GM21515 (cell line): ENCODE measurements at regions not wholly inside any gene's neighbourhood (a gene's known extent, or its start where the extent isn't known, plus 50 kb on each side); places are given as distances from the start of the nearest gene placed in this dataset.

Experiments used
- ATAC-seq: cut with Tn5 transposase; IDR thresholded peaks from one replicate; pipeline ENCODE4 v1.9.1; 2021; ENCODE audit not compliant: unreplicated experiment

DNA sequence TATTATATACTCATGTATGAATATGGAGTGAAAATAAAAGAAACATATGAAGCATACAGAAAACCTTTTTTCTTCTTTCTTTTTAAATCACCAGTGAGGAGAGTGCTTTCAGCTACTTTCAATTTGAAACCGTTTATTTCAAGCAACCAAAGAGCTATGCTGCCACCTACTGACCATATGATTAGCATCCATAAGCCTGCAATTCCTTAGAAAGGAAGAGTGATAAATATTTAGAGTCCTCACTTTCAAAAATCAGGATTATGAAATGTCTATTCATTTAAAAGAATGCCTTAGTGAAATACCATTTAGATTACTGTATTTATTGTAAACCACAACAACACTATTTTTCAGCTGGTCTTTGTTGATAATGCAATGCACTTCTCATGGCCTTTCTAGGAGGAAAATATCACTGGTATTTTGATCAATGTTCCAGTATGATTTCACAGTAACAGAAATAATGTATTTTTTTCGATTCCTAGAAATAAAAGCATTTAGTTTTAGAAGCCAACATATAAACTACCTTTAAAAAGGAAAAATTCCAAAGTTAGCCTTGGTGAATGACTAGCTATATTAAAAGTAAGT is 667.6 kb downstream of the PCDH18 start:
- ATAC-seq, result peak; percentile 87

DNA sequence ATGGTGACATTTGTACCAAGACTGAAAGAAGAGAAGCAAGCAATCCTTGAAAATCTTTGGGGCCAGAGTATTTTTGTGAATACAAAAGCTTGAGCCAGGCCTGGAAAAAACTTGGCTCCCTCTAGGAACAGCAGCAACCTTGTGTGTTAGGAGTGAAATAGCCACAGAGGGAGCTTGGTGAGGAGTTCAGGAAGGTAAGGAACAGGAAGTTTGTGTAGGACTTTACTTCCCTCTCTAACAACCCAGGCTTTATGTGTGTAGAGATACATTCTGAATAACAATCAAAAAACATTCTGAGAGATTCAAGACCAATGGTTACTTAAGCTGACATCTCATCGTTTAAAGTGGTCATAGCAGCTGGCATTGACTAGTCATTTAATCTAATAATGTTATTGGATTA is 668.5 kb downstream of the PCDH18 start:
- no peak for ATAC-seq

- ATAC-seq, result no peak
Observed at GRCh38 chr4:136862653-136863052, 669.6 kb downstream of the PCDH18 start.

GRCh38 chr4:136861091-136861490 is 671.2 kb downstream of the PCDH18 start:
- ATAC-seq, result no peak

- ATAC-seq, result no peak
Observed at GRCh38 chr4:136858903-136859302, 673.4 kb downstream of the PCDH18 start.

GRCh38 chr4:136855886-136856285 is 676.4 kb downstream of the PCDH18 start:
- ATAC-seq, result no peak

DNA sequence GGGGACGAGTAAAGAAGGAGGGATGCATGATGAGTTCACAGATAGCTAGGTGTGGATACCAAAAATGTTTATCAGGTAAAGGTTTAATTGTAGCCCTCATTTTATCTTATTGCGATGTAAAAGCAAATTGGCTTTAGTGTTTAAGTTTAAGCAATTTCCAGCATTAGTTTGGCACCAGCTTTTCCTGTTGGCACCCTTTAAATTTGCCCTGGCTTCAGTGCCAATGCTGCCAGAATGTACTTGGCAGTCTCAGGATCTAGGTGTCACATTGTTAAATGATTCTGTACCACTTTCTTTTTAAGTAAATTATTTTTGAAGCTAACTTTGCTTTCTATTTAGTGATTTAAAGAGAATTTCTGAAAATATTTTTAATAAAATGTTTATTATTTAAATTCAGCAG is 681.8 kb downstream of the PCDH18 start:
- no peak for ATAC-seq

DNA sequence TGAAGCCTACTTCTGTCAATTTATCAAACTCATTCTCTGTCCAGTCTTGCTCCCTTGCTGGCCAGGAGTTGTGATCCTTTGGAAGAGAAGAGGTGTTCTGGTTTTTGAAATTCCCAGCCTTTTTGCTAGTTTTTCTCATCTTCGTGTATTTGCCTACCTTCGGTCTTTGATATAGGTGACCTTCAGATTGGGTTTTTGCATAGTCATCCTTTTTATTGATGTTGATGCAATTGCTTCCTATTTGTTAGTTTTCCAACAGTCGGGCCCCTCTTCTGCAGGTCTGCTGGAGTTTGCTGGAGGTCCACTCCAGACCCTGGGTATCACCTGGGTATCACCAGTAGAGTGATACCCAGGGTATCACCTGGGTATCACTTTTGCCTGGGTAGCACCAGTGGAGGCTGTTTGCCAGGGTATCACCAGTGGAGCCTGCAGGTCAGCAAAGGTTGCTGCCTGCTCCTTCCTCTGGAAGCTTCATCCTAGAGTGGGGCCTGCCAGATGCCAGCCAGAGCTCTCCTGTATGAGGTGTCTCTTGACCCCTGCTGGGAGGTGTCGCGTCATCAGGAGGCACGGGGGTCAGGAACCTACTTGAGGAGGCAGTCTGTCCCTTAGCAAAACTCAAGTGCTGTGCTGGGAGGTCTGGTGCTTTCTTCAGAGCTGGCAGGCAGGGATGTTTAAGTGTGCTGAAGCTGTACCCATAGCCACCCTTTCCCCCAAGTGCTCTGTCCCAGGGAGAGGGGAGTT is 684.2 kb downstream of the PCDH18 start:
- no peak for ATAC-seq

DNA sequence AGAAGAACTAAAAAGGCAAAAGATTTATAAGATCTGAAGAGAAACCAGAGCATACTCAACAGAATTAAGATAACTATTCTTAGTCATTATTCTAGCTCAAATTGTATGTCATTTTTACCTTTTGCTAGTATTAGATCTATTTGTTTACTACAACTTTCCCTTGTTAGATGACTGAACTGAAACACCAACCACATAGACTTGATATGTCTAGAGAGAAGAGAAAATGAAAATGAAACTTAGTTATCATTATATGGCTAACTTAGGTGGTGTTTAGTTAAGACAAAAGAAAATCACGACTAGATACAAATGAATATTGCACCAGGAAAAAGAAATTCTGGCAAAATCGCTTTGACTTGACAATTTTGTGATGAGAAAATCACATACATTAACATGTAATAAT is 690.8 kb downstream of the PCDH18 start:
- no peak for ATAC-seq

GRCh38 chr4:136838607-136839006 is 693.7 kb downstream of the PCDH18 start:
- ATAC-seq, result no peak

GRCh38 chr4:136831553-136831952 is 700.7 kb downstream of the PCDH18 start:
- no peak for ATAC-seq

GRCh38 chr4:136829280-136829679 is 703.0 kb downstream of the PCDH18 start:
- no peak for ATAC-seq

GRCh38 chr4:136823020-136823419 is 709.3 kb downstream of the PCDH18 start:
- no peak for ATAC-seq

DNA sequence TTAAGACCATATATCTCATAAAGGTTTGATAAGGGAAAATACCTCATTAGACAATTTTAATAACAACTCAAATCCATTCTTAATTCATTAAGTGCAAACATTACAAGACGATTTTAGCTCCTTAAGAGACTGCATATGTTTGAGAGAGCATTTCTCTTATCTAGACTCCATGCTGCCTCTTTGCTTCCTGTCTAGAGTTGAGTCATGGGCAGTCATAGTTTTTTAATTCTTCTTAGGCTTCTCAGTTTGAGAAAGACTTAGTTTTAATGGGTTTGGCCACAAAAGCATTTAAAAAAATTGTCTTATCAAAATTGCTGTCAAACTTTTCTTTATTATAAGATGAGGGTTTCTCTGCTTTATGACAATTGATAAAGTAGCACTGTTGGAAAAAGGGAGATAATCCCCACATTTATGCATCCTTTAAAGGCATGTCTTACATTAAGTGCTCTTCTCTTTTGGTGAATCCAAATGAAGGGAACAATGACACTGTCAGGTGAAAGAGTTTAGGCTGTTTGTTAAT is 713.4 kb downstream of the PCDH18 start:
- no peak for ATAC-seq

- ATAC-seq, result no peak
Observed at GRCh38 chr4:136812100-136812880, 720.0 kb downstream of the PCDH18 start.

DNA sequence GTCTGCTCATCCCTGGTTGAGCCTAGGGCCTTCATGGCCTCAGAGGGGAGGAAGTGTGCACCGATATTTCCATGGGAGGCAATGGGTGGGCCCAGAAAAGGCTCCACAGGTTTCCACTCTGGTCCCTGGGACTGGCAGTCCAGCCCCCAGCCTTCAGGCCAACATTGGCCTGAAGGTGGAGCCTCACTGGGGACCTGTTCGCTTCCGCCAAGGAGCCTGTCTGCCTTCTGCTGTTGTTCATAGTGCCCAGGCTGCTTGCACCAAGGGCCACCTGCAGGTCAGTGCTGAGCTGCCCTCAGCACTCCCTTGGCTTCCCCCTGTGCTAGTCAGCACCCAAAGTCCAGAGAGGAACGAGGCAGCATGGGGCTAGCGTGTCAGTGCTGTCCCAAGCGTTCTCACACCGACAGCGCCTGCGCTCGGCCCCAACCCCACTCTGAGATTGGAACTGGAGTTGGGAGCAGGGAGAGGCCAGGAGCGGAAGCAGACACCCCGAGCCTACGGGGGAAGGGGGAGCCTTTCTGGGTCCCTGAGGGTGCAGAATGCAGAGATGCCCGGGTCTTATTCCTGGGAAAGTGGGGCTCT is 720.7 kb downstream of the PCDH18 start:
- no peak for ATAC-seq

GRCh38 chr4:136810626-136811025 is 721.7 kb downstream of the PCDH18 start:
- ATAC-seq, result no peak

DNA sequence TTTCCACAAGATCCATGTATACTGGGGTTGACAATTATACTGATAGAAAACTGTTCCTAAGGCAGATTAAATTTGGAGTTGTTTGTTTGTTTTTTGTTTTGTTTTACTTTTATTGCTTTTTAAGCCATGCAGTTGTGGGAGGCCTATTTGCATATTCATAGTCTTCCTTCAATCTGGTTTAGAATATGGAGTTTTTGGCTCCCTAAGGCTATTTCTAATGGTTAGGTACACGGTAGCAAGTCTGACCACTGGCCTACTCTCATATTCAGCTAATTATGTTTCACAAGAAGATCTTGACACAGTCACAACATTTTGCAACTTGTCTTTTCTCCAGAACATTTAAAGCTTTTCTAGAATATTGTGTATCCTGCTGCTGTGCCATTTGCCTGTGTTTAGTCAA is 725.5 kb downstream of the PCDH18 start:
- no peak for ATAC-seq

DNA sequence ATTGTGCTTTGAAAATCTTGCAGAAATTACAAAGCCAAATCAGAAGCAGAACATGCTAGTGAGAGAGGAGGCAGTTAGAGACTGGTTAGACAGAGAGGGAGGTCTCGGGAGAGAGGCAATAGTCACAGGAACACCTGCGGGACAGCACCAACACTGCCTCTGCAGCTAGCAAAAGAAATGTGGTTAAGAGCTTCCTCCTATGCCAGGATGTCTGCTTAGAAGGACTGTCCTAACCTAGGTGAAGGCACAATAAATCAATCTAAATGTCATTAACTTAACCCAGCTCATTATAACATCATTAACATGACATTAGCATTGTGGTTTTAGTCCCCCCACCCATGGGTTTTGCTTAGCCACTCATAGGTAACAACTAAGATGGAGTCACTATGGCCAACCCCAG is 726.7 kb downstream of the PCDH18 start:
- ATAC-seq, result no peak

GRCh38 chr4:136803433-136803832 is 728.9 kb downstream of the PCDH18 start:
- no peak for ATAC-seq

GRCh38 chr4:136800248-136800647 is 732.0 kb downstream of the PCDH18 start:
- no peak for ATAC-seq

GRCh38 chr4:136796953-136797352 is 735.3 kb downstream of the PCDH18 start:
- no peak for ATAC-seq
